ENCODE measurements at regions not wholly inside any gene's neighbourhood (a gene's known extent, or its start where the extent isn't known, plus 50 kb on each side); places are given as distances from the start of the nearest gene placed in this dataset.

DNA sequence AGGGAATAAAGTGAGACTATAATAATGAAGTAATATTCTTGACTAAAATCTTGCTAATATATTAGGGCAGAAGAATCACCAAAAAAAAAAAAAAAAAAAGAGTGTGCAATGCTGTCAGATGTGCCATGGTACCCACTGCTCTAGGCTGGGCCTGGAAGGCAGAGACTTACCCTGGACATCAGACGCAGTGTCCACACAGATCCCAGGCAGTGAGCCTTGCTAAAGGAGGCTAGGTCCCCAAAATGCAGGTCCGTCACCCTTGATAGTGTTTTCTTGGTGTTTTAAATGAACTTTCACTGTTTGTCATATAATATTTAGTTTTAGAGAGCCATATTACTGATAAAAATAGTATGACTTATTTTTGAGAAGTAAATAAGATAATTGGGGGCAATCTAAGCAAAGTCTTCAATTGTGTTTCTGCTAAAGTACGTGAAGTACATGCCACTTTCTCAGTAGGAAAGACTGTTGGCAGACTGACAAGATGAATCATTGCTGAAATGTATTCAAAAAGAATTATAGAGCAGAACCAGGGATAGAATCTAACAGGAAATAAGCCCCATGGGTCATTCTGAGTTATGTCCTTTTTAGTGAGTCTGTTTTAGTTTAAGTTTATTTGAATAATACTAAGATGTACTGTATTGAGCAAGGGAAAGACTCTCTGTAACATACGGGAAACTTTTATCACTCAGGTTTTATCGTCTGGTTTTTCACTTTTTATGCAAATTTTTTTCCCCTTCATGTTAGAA is 74.6 kb upstream of the PDC start:
- no peak for TF ChIP-seq CTCF (IDR thresholded peaks at IDR 0.05)
- TF ChIP-seq POLR2A (IDR thresholded peaks at IDR 0.05): no peak
